ENCODE measurements at regions not wholly inside any gene's neighbourhood (a gene's known extent, or its start where the extent isn't known, plus 50 kb on each side); places are given as distances from the start of the nearest gene placed in this dataset.

GRCh38 chr5:148902478-148902877 is 76.1 kb downstream of the ADRB2 start:
- Histone ChIP-seq H3K4me1 (ENCODE audit: control insufficient read depth in 3 of 3, insufficient read depth in 3 of 3, low read length in 3 of 3) (peaks cover 15 to 28% (median 27%) of the 10 kb centered on the region in 3 donors), H3K9me3 (ENCODE audit: control insufficient read depth in 3 of 3, low read length in 3 of 3) (no peaks in the 10 kb centered on the region), H3K9ac (ENCODE audit: low read depth in 1 of 3, low read length in 3 of 3) (no peak overlapping the region), H3K27ac (ENCODE audit: low read depth, low read length) (no peak overlapping the region), H3K36me3 (ENCODE audit: control insufficient read depth in 3 of 3, insufficient read depth in 3 of 3, low read length in 3 of 3) (no peaks in the 10 kb centered on the region), H3K27me3 (ENCODE audit: control insufficient read depth in 3 of 3, insufficient read depth in 3 of 3, low read length in 3 of 3) (no peaks in the 10 kb centered on the region), H3K4me3 (ENCODE audit: low read length in 3 of 3) (no peak overlapping the region)

GRCh38 chr5:148903587-148903986 is 77.2 kb downstream of the ADRB2 start:
- Histone ChIP-seq H3K4me1 (ENCODE audit: control insufficient read depth in 3 of 3, insufficient read depth in 3 of 3, low read length in 3 of 3) (peaks cover 15 to 23% (median 21%) of the 10 kb centered on the region in 3 donors), H3K9me3 (ENCODE audit: control insufficient read depth in 3 of 3, low read length in 3 of 3) (no peaks in the 10 kb centered on the region), H3K9ac (ENCODE audit: low read depth in 1 of 3, low read length in 3 of 3) (no peak overlapping the region), H3K36me3 (ENCODE audit: control insufficient read depth in 3 of 3, insufficient read depth in 3 of 3, low read length in 3 of 3) (no peaks in the 10 kb centered on the region), H3K4me3 (ENCODE audit: low read length in 3 of 3) (no peak overlapping the region), H3K27me3 (ENCODE audit: control insufficient read depth in 3 of 3, insufficient read depth in 3 of 3, low read length in 3 of 3) (no peaks in the 10 kb centered on the region), H3K27ac (ENCODE audit: low read depth, low read length) (no peak overlapping the region)

GRCh38 chr5:148904440-148904839 is 78.0 kb downstream of the ADRB2 start:
- Histone ChIP-seq H3K9me3 (ENCODE audit: control insufficient read depth in 3 of 3, low read length in 3 of 3) (no peaks in the 10 kb centered on the region), H3K27me3 (ENCODE audit: control insufficient read depth in 3 of 3, insufficient read depth in 3 of 3, low read length in 3 of 3) (no peaks in the 10 kb centered on the region), H3K9ac (ENCODE audit: low read depth in 1 of 3, low read length in 3 of 3) (peak overlapping the region in 1 of 3 donors; percentile 35), H3K27ac (ENCODE audit: low read depth, low read length) (peak overlapping the region; percentile 48), H3K4me1 (ENCODE audit: control insufficient read depth in 3 of 3, insufficient read depth in 3 of 3, low read length in 3 of 3) (peaks cover 15 to 25% (median 23%) of the 10 kb centered on the region in 3 donors), H3K36me3 (ENCODE audit: control insufficient read depth in 3 of 3, insufficient read depth in 3 of 3, low read length in 3 of 3) (no peaks in the 10 kb centered on the region), H3K4me3 (ENCODE audit: low read length in 3 of 3) (no peak overlapping the region)

GRCh38 chr5:148905541-148905940 is 79.1 kb downstream of the ADRB2 start:
- H3K27ac ChIP-seq (ENCODE audit: low read depth, low read length): no peak overlapping the region

GRCh38 chr5:148906968-148907367 is 80.6 kb downstream of the ADRB2 start:
- Histone ChIP-seq H3K9ac (ENCODE audit: low read depth in 1 of 3, low read length in 3 of 3) (no peak overlapping the region), H3K36me3 (ENCODE audit: control insufficient read depth in 3 of 3, insufficient read depth in 3 of 3, low read length in 3 of 3) (no peaks in the 10 kb centered on the region), H3K27ac (ENCODE audit: low read depth, low read length) (no peak overlapping the region), H3K4me1 (ENCODE audit: control insufficient read depth in 3 of 3, insufficient read depth in 3 of 3, low read length in 3 of 3) (peaks cover 18 to 38% (median 28%) of the 10 kb centered on the region in 3 donors), H3K4me3 (ENCODE audit: low read length in 3 of 3) (no peak overlapping the region), H3K9me3 (ENCODE audit: control insufficient read depth in 3 of 3, low read length in 3 of 3) (no peaks in the 10 kb centered on the region), H3K27me3 (ENCODE audit: control insufficient read depth in 3 of 3, insufficient read depth in 3 of 3, low read length in 3 of 3) (no peaks in the 10 kb centered on the region)

More at GRCh38 chr5:148905541-148905940, 79.1 kb downstream of the ADRB2 start:
- Histone ChIP-seq H3K4me3 (ENCODE audit: low read length in 3 of 3) (no peak overlapping the region), H3K36me3 (ENCODE audit: control insufficient read depth in 3 of 3, insufficient read depth in 3 of 3, low read length in 3 of 3) (no peaks in the 10 kb centered on the region), H3K9me3 (ENCODE audit: control insufficient read depth in 3 of 3, low read length in 3 of 3) (no peaks in the 10 kb centered on the region), H3K9ac (ENCODE audit: low read depth in 1 of 3, low read length in 3 of 3) (no peak overlapping the region), H3K27me3 (ENCODE audit: control insufficient read depth in 3 of 3, insufficient read depth in 3 of 3, low read length in 3 of 3) (no peaks in the 10 kb centered on the region), H3K4me1 (ENCODE audit: control insufficient read depth in 3 of 3, insufficient read depth in 3 of 3, low read length in 3 of 3) (peaks cover 16 to 29% (median 26%) of the 10 kb centered on the region in 3 donors)

- no peak overlapping the region for H3K9ac ChIP-seq (ENCODE audit: low read depth in 1 of 3, low read length in 3 of 3)
- no peak overlapping the region for H3K27ac ChIP-seq (ENCODE audit: low read depth, low read length)
- peaks cover 13 to 39% (median 21%) of the 10 kb centered on the region in 3 donors for H3K4me1 ChIP-seq (ENCODE audit: control insufficient read depth in 3 of 3, insufficient read depth in 3 of 3, low read length in 3 of 3)
- no peaks in the 10 kb centered on the region for H3K9me3 ChIP-seq (ENCODE audit: control insufficient read depth in 3 of 3, low read length in 3 of 3)
- H3K4me3 ChIP-seq (ENCODE audit: low read length in 3 of 3): no peak overlapping the region
- no peaks in the 10 kb centered on the region for H3K36me3 ChIP-seq (ENCODE audit: control insufficient read depth in 3 of 3, insufficient read depth in 3 of 3, low read length in 3 of 3)
- no peaks in the 10 kb centered on the region for H3K27me3 ChIP-seq (ENCODE audit: control insufficient read depth in 3 of 3, insufficient read depth in 3 of 3, low read length in 3 of 3)
Measured at GRCh38 chr5:148909040-148909439, 82.6 kb downstream of the ADRB2 start.

- no peak overlapping the region for H3K27ac ChIP-seq (ENCODE audit: low read depth, low read length)
- H3K4me1 ChIP-seq (ENCODE audit: control insufficient read depth in 3 of 3, insufficient read depth in 3 of 3, low read length in 3 of 3): peaks cover 8 to 32% (median 16%) of the 10 kb centered on the region in 3 donors
- no peak overlapping the region for H3K9ac ChIP-seq (ENCODE audit: low read depth in 1 of 3, low read length in 3 of 3)
- H3K27me3 ChIP-seq (ENCODE audit: control insufficient read depth in 3 of 3, insufficient read depth in 3 of 3, low read length in 3 of 3): no peaks in the 10 kb centered on the region
- H3K4me3 ChIP-seq (ENCODE audit: low read length in 3 of 3): no peak overlapping the region
- H3K9me3 ChIP-seq (ENCODE audit: control insufficient read depth in 3 of 3, low read length in 3 of 3): no peaks in the 10 kb centered on the region
- H3K36me3 ChIP-seq (ENCODE audit: control insufficient read depth in 3 of 3, insufficient read depth in 3 of 3, low read length in 3 of 3): no peaks in the 10 kb centered on the region
Measured at GRCh38 chr5:148909766-148910165, 83.4 kb downstream of the ADRB2 start.

- Histone ChIP-seq H3K4me1 (ENCODE audit: control insufficient read depth in 3 of 3, insufficient read depth in 3 of 3, low read length in 3 of 3) (peaks cover 12 to 33% (median 16%) of the 10 kb centered on the region in 3 donors), H3K9ac (ENCODE audit: low read depth in 1 of 3, low read length in 3 of 3) (no peak overlapping the region), H3K27ac (ENCODE audit: low read depth, low read length) (no peak overlapping the region), H3K36me3 (ENCODE audit: control insufficient read depth in 3 of 3, insufficient read depth in 3 of 3, low read length in 3 of 3) (no peaks in the 10 kb centered on the region), H3K9me3 (ENCODE audit: control insufficient read depth in 3 of 3, low read length in 3 of 3) (no peaks in the 10 kb centered on the region), H3K27me3 (ENCODE audit: control insufficient read depth in 3 of 3, insufficient read depth in 3 of 3, low read length in 3 of 3) (no peaks in the 10 kb centered on the region), H3K4me3 (ENCODE audit: low read length in 3 of 3) (no peak overlapping the region)
Measured at GRCh38 chr5:148910216-148910615, 83.8 kb downstream of the ADRB2 start.

GRCh38 chr5:148910686-148911361 is 84.4 kb downstream of the ADRB2 start:
- Histone ChIP-seq H3K36me3 (ENCODE audit: control insufficient read depth in 3 of 3, insufficient read depth in 3 of 3, low read length in 3 of 3) (no peaks in the 10 kb centered on the region), H3K9ac (ENCODE audit: low read depth in 1 of 3, low read length in 3 of 3) (no peak overlapping the region), H3K27me3 (ENCODE audit: control insufficient read depth in 3 of 3, insufficient read depth in 3 of 3, low read length in 3 of 3) (no peaks in the 10 kb centered on the region), H3K27ac (ENCODE audit: low read depth, low read length) (no peak overlapping the region), H3K4me1 (ENCODE audit: control insufficient read depth in 3 of 3, insufficient read depth in 3 of 3, low read length in 3 of 3) (peaks cover 14 to 31% (median 15%) of the 10 kb centered on the region in 3 donors), H3K4me3 (ENCODE audit: low read length in 3 of 3) (no peak overlapping the region), H3K9me3 (ENCODE audit: control insufficient read depth in 3 of 3, low read length in 3 of 3) (no peaks in the 10 kb centered on the region)

GRCh38 chr5:148911386-148911785 is 85.0 kb downstream of the ADRB2 start:
- Histone ChIP-seq H3K4me3 (ENCODE audit: low read length in 3 of 3) (no peak overlapping the region), H3K9me3 (ENCODE audit: control insufficient read depth in 3 of 3, low read length in 3 of 3) (no peaks in the 10 kb centered on the region), H3K36me3 (ENCODE audit: control insufficient read depth in 3 of 3, insufficient read depth in 3 of 3, low read length in 3 of 3) (no peaks in the 10 kb centered on the region), H3K27ac (ENCODE audit: low read depth, low read length) (no peak overlapping the region), H3K9ac (ENCODE audit: low read depth in 1 of 3, low read length in 3 of 3) (no peak overlapping the region), H3K27me3 (ENCODE audit: control insufficient read depth in 3 of 3, insufficient read depth in 3 of 3, low read length in 3 of 3) (no peaks in the 10 kb centered on the region), H3K4me1 (ENCODE audit: control insufficient read depth in 3 of 3, insufficient read depth in 3 of 3, low read length in 3 of 3) (peaks cover 14 to 31% (median 15%) of the 10 kb centered on the region in 3 donors)
